Muscle of leg (tissue), 3 donors: ENCODE measurements at regions not wholly inside any gene's neighbourhood (a gene's known extent, or its start where the extent isn't known, plus 50 kb on each side); places are given as distances from the start of the nearest gene placed in this dataset.
A peak's percentile ranks its signal among the peaks of the same experiment; 100 is the strongest.

ENCODE experiments used
- DNase-seq: peaks from one replicate; pipeline ENCODE4 v3.0.0; 2013
- H3K27ac ChIP-seq: one replicate; pipeline ENCODE4 v1.5.1; 2013; ENCODE audit warnings: mild to moderate bottlenecking, low read length, control low read depth
- H3K27me3 ChIP-seq: one replicate; pipeline ENCODE4 v1.6.1; 2013; ENCODE audit warnings: low read length; ENCODE audit not compliant: control insufficient read depth, insufficient read depth
- H3K36me3 ChIP-seq: one replicate; pipeline ENCODE4 v1.6.1; 2013; ENCODE audit warnings: low read length; ENCODE audit not compliant: control insufficient read depth, insufficient read depth
- H3K4me1 ChIP-seq: one replicate; pipeline ENCODE4 v1.6.1; 2013; ENCODE audit warnings: low read length; ENCODE audit not compliant: control insufficient read depth, insufficient read depth
- H3K4me3 ChIP-seq: one replicate; pipeline ENCODE4 v1.5.1; 2013; ENCODE audit warnings: low read length, control low read depth
- H3K9me3 ChIP-seq: replicated peaks from 2 replicates; pipeline ENCODE4 v1.6.1; 2013; ENCODE audit warnings: low read depth, low read length; ENCODE audit not compliant: control insufficient read depth
- WGBS: methylation state at CpG from one replicate; pipeline ENCODE4 v1.1.5; 2013; ENCODE audit warnings: missing lambda C conversion rate; ENCODE audit not compliant: insufficient coverage; 5-methylcytosine and 5-hydroxymethylcytosine counted together

GRCh38 chr13:59086147-59086546 lies 1077.6 kb downstream of the DIAPH3 start:
- DNase-seq: no peak
- no peak overlapping the region for H3K27ac ChIP-seq
- H3K36me3 ChIP-seq: no peaks in the 10 kb centered on the region
- no peak overlapping the region for H3K4me3 ChIP-seq
- H3K4me1 ChIP-seq: no peaks in the 10 kb centered on the region
- no peaks in the 10 kb centered on the region for H3K27me3 ChIP-seq
- H3K9me3 ChIP-seq: no peaks in the 10 kb centered on the region
- no CpG with 5 or more reads among the region's 2 CpGs for WGBS

GRCh38 chr13:59088716-59089115 lies 1075.0 kb downstream of the DIAPH3 start:
- H3K4me1 ChIP-seq: no peaks in the 10 kb centered on the region
- no peak overlapping the region for H3K27ac ChIP-seq
- DNase-seq: no peak
- no peaks in the 10 kb centered on the region for H3K9me3 ChIP-seq
- H3K36me3 ChIP-seq: no peaks in the 10 kb centered on the region
- WGBS: 72% methylated on average over 2 of the region's 2 CpGs
- no peak overlapping the region for H3K4me3 ChIP-seq
- H3K27me3 ChIP-seq: no peaks in the 10 kb centered on the region

- no peak for DNase-seq
- H3K4me3 ChIP-seq: no peak overlapping the region
- no peaks in the 10 kb centered on the region for H3K36me3 ChIP-seq
- H3K4me1 ChIP-seq: no peaks in the 10 kb centered on the region
- no peak overlapping the region for H3K27ac ChIP-seq
- no peaks in the 10 kb centered on the region for H3K27me3 ChIP-seq
- no peaks in the 10 kb centered on the region for H3K9me3 ChIP-seq
- WGBS: no CpG with 5 or more reads among the region's 2 CpGs
Measured at GRCh38 chr13:59094181-59094580, 1069.5 kb downstream of the DIAPH3 start.

- H3K27me3 ChIP-seq: no peaks in the 10 kb centered on the region
- H3K27ac ChIP-seq: no peak overlapping the region
- H3K36me3 ChIP-seq: no peaks in the 10 kb centered on the region
- no peaks in the 10 kb centered on the region for H3K4me1 ChIP-seq
- WGBS: 77% methylated on average over 2 of the region's 6 CpGs
- DNase-seq: peak; percentile 2
- H3K9me3 ChIP-seq: no peaks in the 10 kb centered on the region
- no peak overlapping the region for H3K4me3 ChIP-seq
Measured at GRCh38 chr13:59099182-59099974, 1064.3 kb downstream of the DIAPH3 start.

- Histone ChIP-seq H3K9me3 (no peaks in the 10 kb centered on the region), H3K36me3 (no peaks in the 10 kb centered on the region), H3K27ac (no peak overlapping the region), H3K4me3 (no peak overlapping the region), H3K4me1 (no peaks in the 10 kb centered on the region), H3K27me3 (no peaks in the 10 kb centered on the region)
- peak; percentile 81 for DNase-seq
- WGBS: 20% methylated on average over 1 of the region's 4 CpGs
Measured at GRCh38 chr13:59103004-59103768, 1060.5 kb downstream of the DIAPH3 start.

GRCh38 chr13:59111751-59112171 lies 1052.0 kb downstream of the DIAPH3 start:
- Histone ChIP-seq H3K4me3 (no peak overlapping the region), H3K27me3 (no peaks in the 10 kb centered on the region), H3K4me1 (no peaks in the 10 kb centered on the region), H3K36me3 (no peaks in the 10 kb centered on the region), H3K27ac (no peak overlapping the region), H3K9me3 (no peaks in the 10 kb centered on the region)
- no CpG with 5 or more reads among the region's 3 CpGs for WGBS
- DNase-seq: peak; percentile 14

GRCh38 chr13:59112221-59112718 lies 1051.5 kb downstream of the DIAPH3 start:
- Histone ChIP-seq H3K9me3 (no peaks in the 10 kb centered on the region), H3K36me3 (no peaks in the 10 kb centered on the region), H3K4me1 (no peaks in the 10 kb centered on the region), H3K27ac (no peak overlapping the region), H3K4me3 (no peak overlapping the region), H3K27me3 (no peaks in the 10 kb centered on the region)
- peak; percentile 21 for DNase-seq
- WGBS: 80% methylated on average over 1 of the region's 6 CpGs

GRCh38 chr13:59119475-59119874 lies 1044.3 kb downstream of the DIAPH3 start:
- H3K4me1 ChIP-seq: no peaks in the 10 kb centered on the region
- no peak overlapping the region for H3K4me3 ChIP-seq
- no peaks in the 10 kb centered on the region for H3K9me3 ChIP-seq
- H3K36me3 ChIP-seq: no peaks in the 10 kb centered on the region
- no peaks in the 10 kb centered on the region for H3K27me3 ChIP-seq
- DNase-seq: peak; percentile 5
- no peak overlapping the region for H3K27ac ChIP-seq
- WGBS: no CpG with 5 or more reads among the region's 2 CpGs

GRCh38 chr13:59120297-59120843 lies 1043.4 kb downstream of the DIAPH3 start:
- no peak for DNase-seq
- Histone ChIP-seq H3K36me3 (no peaks in the 10 kb centered on the region), H3K27me3 (no peaks in the 10 kb centered on the region), H3K4me1 (no peaks in the 10 kb centered on the region), H3K27ac (no peak overlapping the region), H3K4me3 (no peak overlapping the region), H3K9me3 (no peaks in the 10 kb centered on the region)
- WGBS: 92% methylated on average over 2 of the region's 7 CpGs

- H3K27me3 ChIP-seq: no peaks in the 10 kb centered on the region
- no peaks in the 10 kb centered on the region for H3K36me3 ChIP-seq
- no peak overlapping the region for H3K27ac ChIP-seq
- no peak for DNase-seq
- H3K4me3 ChIP-seq: no peak overlapping the region
- no peaks in the 10 kb centered on the region for H3K4me1 ChIP-seq
- H3K9me3 ChIP-seq: no peaks in the 10 kb centered on the region
- 75% methylated on average over 2 of the region's 3 CpGs for WGBS
Measured at GRCh38 chr13:59121507-59121906, 1042.2 kb downstream of the DIAPH3 start.
